ENCODE measurements at regions not wholly inside any gene's neighbourhood (a gene's known extent, or its start where the extent isn't known, plus 50 kb on each side); places are given as distances from the start of the nearest gene placed in this dataset.

- TF ChIP-seq BHLHE40 (IDR thresholded peaks at IDR 0.05; ENCODE audit: borderline replicate concordance), result no peak
- no peak for TF ChIP-seq SP1 (IDR thresholded peaks at IDR 0.05)
- TF ChIP-seq TARDBP (IDR thresholded peaks at IDR 0.05), result no peak
- TF ChIP-seq SUZ12 (IDR thresholded peaks at IDR 0.05), result no peak
- no peak for TF ChIP-seq FOXA1 (IDR thresholded peaks at IDR 0.05)
- no peak for TF ChIP-seq FOXM1 (IDR thresholded peaks at IDR 0.05; ENCODE audit: borderline replicate concordance)
- TF ChIP-seq L3MBTL2 (conservative IDR thresholded peaks at IDR 0.05), result no peak
- no peak for TF ChIP-seq FOXK2 (IDR thresholded peaks at IDR 0.05)
- no peak for TF ChIP-seq NFRKB (IDR thresholded peaks at IDR 0.05)
- TF ChIP-seq HDGF (IDR thresholded peaks at IDR 0.05; ENCODE audit: borderline replicate concordance), result no peak
Observed at GRCh38 chr13:39893808-39894207, 238.3 kb downstream of the COG6 start.
